ENCODE measurements at regions not wholly inside any gene's neighbourhood (a gene's known extent, or its start where the extent isn't known, plus 50 kb on each side); places are given as distances from the start of the nearest gene placed in this dataset.
"Not testable (repeated sequence)": the region's sequence is repeated elsewhere in the genome, so short reads cannot be mapped to it uniquely, and the experiment has no call there.

DNA sequence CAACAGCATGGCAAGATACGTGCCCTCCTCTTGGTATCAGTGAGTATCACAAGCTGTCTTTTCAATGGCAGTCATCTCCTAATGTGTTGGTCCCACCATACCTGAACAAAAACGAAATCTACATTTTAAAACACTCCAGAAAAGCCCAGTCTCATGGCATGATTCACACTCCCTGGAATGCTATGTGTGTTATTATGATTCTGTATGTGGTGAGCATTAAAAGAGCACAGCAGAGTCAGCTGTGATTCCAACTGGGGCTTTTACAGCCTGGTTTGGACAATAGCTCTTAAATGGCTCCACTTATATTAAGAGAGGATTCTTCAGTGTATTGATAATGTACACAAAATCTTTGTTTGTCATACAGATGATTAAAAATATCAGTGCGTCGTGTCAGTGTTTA lies 274.1 kb upstream of the GK2 start:
- H3K4me3 ChIP-seq (ENCODE audit: low read length) = no peak overlapping the region
- DNase-seq (ENCODE audit: low read depth) = no peak
- TF ChIP-seq, protein P1, sequence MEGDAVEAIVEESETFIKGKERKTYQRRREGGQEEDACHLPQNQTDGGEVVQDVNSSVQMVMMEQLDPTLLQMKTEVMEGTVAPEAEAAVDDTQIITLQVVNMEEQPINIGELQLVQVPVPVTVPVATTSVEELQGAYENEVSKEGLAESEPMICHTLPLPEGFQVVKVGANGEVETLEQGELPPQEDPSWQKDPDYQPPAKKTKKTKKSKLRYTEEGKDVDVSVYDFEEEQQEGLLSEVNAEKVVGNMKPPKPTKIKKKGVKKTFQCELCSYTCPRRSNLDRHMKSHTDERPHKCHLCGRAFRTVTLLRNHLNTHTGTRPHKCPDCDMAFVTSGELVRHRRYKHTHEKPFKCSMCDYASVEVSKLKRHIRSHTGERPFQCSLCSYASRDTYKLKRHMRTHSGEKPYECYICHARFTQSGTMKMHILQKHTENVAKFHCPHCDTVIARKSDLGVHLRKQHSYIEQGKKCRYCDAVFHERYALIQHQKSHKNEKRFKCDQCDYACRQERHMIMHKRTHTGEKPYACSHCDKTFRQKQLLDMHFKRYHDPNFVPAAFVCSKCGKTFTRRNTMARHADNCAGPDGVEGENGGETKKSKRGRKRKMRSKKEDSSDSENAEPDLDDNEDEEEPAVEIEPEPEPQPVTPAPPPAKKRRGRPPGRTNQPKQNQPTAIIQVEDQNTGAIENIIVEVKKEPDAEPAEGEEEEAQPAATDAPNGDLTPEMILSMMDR (conservative IDR thresholded peaks at IDR 0.05; ENCODE audit: low read depth, low read length) = no peak

GRCh38 chr4:79679859-79680258 lies 271.8 kb upstream of the GK2 start:
- no peak for DNase-seq (ENCODE audit: low read depth)
- H3K4me3 ChIP-seq (ENCODE audit: low read length) = no peak overlapping the region
- TF ChIP-seq, protein P1 (conservative IDR thresholded peaks at IDR 0.05; ENCODE audit: low read depth, low read length) = no peak

GRCh38 chr4:79678472-79679202 lies 270.6 kb upstream of the GK2 start:
- DNase-seq (ENCODE audit: low read depth) = no peak
- TF ChIP-seq, protein P1 (conservative IDR thresholded peaks at IDR 0.05; ENCODE audit: low read depth, low read length) = no peak
- H3K4me3 ChIP-seq (ENCODE audit: low read length) = no peak overlapping the region

- TF ChIP-seq, protein P1 (conservative IDR thresholded peaks at IDR 0.05; ENCODE audit: low read depth, low read length) = no peak
- DNase-seq (ENCODE audit: low read depth) = no peak
- H3K4me3 ChIP-seq (ENCODE audit: low read length) = no peak overlapping the region
Measured at GRCh38 chr4:79676705-79677104, 268.7 kb upstream of the GK2 start.

DNA sequence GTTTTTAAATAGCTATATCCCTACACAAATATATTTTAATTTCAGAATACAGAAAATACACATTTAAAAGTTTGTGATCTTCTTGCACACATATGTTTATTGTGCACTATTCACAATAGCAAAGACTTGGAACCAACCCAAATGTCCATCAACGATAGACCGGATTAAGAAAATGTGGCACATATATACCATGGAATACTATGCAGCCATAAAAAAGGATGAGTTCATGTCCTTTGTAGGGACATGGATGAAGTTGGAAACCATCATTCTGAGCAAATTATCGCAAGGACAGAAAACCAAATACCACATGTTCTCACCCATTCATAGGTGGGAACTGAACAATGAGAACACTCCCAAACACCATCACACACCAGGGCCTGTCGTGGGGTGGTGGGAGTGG lies 266.9 kb upstream of the GK2 start:
- DNase-seq (ENCODE audit: low read depth); H3K4me3 ChIP-seq (ENCODE audit: low read length): not testable (repeated sequence)

DNA sequence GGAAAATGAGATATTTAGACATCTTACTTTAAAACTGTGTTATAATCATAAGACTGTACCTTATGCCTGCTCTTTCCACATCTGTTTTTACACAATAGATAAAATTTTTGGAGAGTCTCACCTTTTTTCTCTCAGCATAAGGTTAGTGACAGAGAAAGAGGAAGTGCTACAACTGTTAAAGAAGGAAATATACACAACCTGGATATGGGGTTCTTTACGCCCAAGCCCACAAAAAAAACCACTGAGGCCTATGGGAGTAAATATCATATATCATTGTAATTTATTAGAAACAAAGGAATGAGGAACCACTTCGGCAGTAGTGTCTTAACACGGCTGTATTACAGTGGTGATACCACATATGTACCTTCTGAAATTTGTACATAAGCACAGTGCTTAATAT lies 265.9 kb upstream of the GK2 start:
- TF ChIP-seq, protein P1 (conservative IDR thresholded peaks at IDR 0.05; ENCODE audit: low read depth, low read length) = no peak
- H3K4me3 ChIP-seq (ENCODE audit: low read length) = no peak overlapping the region

DNA sequence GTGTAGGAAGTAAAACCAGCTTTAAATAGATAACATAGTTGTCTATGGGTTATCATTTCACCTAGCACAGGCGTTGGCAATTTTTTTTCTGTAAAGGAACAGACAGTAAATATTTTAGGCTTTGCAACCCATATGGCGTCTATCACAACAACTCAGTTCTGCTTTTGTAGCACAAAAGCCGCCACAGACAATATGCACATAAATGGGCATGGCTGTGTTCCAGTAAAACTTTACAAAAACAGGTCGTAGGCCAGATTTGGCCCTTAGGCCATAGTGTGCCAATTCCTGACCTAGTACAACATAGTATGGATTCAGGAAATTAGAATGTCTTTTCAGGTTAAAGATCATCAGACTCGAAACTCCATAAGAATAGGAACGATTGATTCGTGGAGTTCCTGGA lies 265.3 kb upstream of the GK2 start:
- no peak overlapping the region for H3K4me3 ChIP-seq (ENCODE audit: low read length)
- TF ChIP-seq, protein P1 (conservative IDR thresholded peaks at IDR 0.05; ENCODE audit: low read depth, low read length) = no peak
- DNase-seq (ENCODE audit: low read depth) = no peak

More for the DNA sequence above, 265.9 kb upstream of the GK2 start:
- DNase-seq (ENCODE audit: low read depth) = no peak

Measured in retinal pigment epithelial cell (primary cell).